ENCODE measurements at regions not wholly inside any gene's neighbourhood (a gene's known extent, or its start where the extent isn't known, plus 50 kb on each side); places are given as distances from the start of the nearest gene placed in this dataset.

- WGBS, 2 donors (ENCODE audit: low coverage in 1 of 2), result 78 to 86% methylated on average over 2 of the region's 2 CpGs
- TF ChIP-seq CTCF (IDR thresholded peaks at IDR 0.05) (no peak), POLR2A (IDR thresholded peaks at IDR 0.05) (no peak), POLR2AphosphoS5 (IDR thresholded peaks at IDR 0.05) (no peak), EP300 (IDR thresholded peaks at IDR 0.05) (no peak)
- no peak overlapping the region for H3K4me3 ChIP-seq
- H3K27me3 ChIP-seq, result no peaks in the 10 kb centered on the region
- H3K27ac ChIP-seq, result no peak overlapping the region
- H3K36me3 ChIP-seq, result no peaks in the 10 kb centered on the region
- no peak for ATAC-seq
- H3K9me3 ChIP-seq, result no peaks in the 10 kb centered on the region
- no peaks in the 10 kb centered on the region for H3K4me1 ChIP-seq
Observed at GRCh38 chr4:52529983-52530382, 129.1 kb downstream of the USP46 start.

GRCh38 chr4:52535793-52536192 lies 123.3 kb downstream of the USP46 start:
- ATAC-seq, result no peak
- H3K27me3 ChIP-seq, result no peaks in the 10 kb centered on the region
- no peaks in the 10 kb centered on the region for H3K36me3 ChIP-seq
- TF ChIP-seq POLR2AphosphoS5 (IDR thresholded peaks at IDR 0.05), result no peak
- TF ChIP-seq EP300 (IDR thresholded peaks at IDR 0.05), result no peak
- TF ChIP-seq POLR2A (IDR thresholded peaks at IDR 0.05), result no peak
- H3K27ac ChIP-seq, result no peak overlapping the region
- H3K4me1 ChIP-seq, result no peaks in the 10 kb centered on the region
- 87 to 94% methylated on average over 4 to 5 of the region's 5 CpGs for WGBS, 2 donors (ENCODE audit: low coverage in 1 of 2)
- no peaks in the 10 kb centered on the region for H3K9me3 ChIP-seq
- H3K4me3 ChIP-seq, result no peak overlapping the region

Small RNA genes in the stretch of these regions (small RNA-seq; reads per million reads assigned to genes)
- gene RNU6-1252P, result 0 reads per million in 4 donors
